GM18858 (cell line): ENCODE measurements at regions not wholly inside any gene's neighbourhood (a gene's known extent, or its start where the extent isn't known, plus 50 kb on each side); places are given as distances from the start of the nearest gene placed in this dataset.
A peak's percentile ranks its signal among the peaks of the same experiment; 100 is the strongest.
"Not testable (repeated sequence)": the region's sequence is repeated elsewhere in the genome, so short reads cannot be mapped to it uniquely, and the experiment has no call there.

ENCODE experiments used
- ATAC-seq: cut with Tn5 transposase; IDR thresholded peaks from one replicate; pipeline ENCODE4 v1.9.1; 2021; ENCODE audit not compliant: unreplicated experiment

- ATAC-seq, result no peak
Measured at GRCh38 chr1:105462308-105462707, 1594.2 kb upstream of the PRMT6 start.

GRCh38 chr1:105467549-105467948, 1588.9 kb upstream of the PRMT6 start:
- ATAC-seq, result no peak

GRCh38 chr1:105470541-105470940, 1585.9 kb upstream of the PRMT6 start:
- ATAC-seq, result not testable (repeated sequence)

- no peak for ATAC-seq
Measured at GRCh38 chr1:105483436-105483835, 1573.0 kb upstream of the PRMT6 start.

- ATAC-seq, result no peak
Measured at GRCh38 chr1:105485207-105485606, 1571.3 kb upstream of the PRMT6 start.

- ATAC-seq, result no peak
Measured at GRCh38 chr1:105492921-105493320, 1563.6 kb upstream of the PRMT6 start.

GRCh38 chr1:105516068-105516467, 1540.4 kb upstream of the PRMT6 start:
- no peak for ATAC-seq

- ATAC-seq, result no peak
Measured at GRCh38 chr1:105533996-105534395, 1522.5 kb upstream of the PRMT6 start.

GRCh38 chr1:105544475-105544874, 1512.0 kb upstream of the PRMT6 start:
- ATAC-seq, result no peak

- ATAC-seq, result no peak
Measured at GRCh38 chr1:105556266-105556665, 1500.2 kb upstream of the PRMT6 start.

- no peak for ATAC-seq
Measured at GRCh38 chr1:105558023-105558422, 1498.5 kb upstream of the PRMT6 start.

- ATAC-seq, result no peak
Measured at GRCh38 chr1:105565006-105565405, 1491.5 kb upstream of the PRMT6 start.

- ATAC-seq, result no peak
Measured at GRCh38 chr1:105585791-105586190, 1470.7 kb upstream of the PRMT6 start.

GRCh38 chr1:105591681-105592080, 1464.8 kb upstream of the PRMT6 start:
- ATAC-seq, result no peak

- ATAC-seq, result no peak
Measured at GRCh38 chr1:105608713-105609112, 1447.8 kb upstream of the PRMT6 start.

- ATAC-seq, result no peak
Measured at GRCh38 chr1:105626276-105626987, 1430.0 kb upstream of the PRMT6 start.

- ATAC-seq, result not testable (repeated sequence)
Measured at GRCh38 chr1:105631153-105631744, 1425.2 kb upstream of the PRMT6 start.

GRCh38 chr1:105632342-105633196, 1423.9 kb upstream of the PRMT6 start:
- no peak for ATAC-seq

- peak; percentile 55 for ATAC-seq
Measured at GRCh38 chr1:105636052-105636451, 1420.4 kb upstream of the PRMT6 start.

- no peak for ATAC-seq
Measured at GRCh38 chr1:105641407-105641806, 1415.1 kb upstream of the PRMT6 start.

- ATAC-seq, result no peak
Measured at GRCh38 chr1:105652109-105652508, 1404.4 kb upstream of the PRMT6 start.

GRCh38 chr1:105655032-105655431, 1401.4 kb upstream of the PRMT6 start:
- ATAC-seq, result no peak
